SK-N-SH treated with all-trans-retinoic acid at 6 μM for 48 hours (cell line): ENCODE measurements at regions not wholly inside any gene's neighbourhood (a gene's known extent, or its start where the extent isn't known, plus 50 kb on each side); places are given as distances from the start of the nearest gene placed in this dataset.

Experiments used
- ATAC-seq: fragments of 200-7000 bp; cut with Tn5 transposase; 3 replicates; pipeline ENCODE4 v1.9.1; 2020; ENCODE audit warnings: mild to moderate bottlenecking, moderate library complexity
- ARNTL ChIP-seq: fragments of 450-650 bp; formaldehyde crosslinking; IDR thresholded peaks from 2 replicates; pipeline ENCODE4 v1.5.0; 2020; ENCODE audit warnings: low read depth, mild to moderate bottlenecking, moderate library complexity, borderline replicate concordance
- BACH2 ChIP-seq: fragments of 250-450 bp; sonication (Bioruptor Pico); IDR thresholded peaks from 2 replicates; pipeline ENCODE4 v1.9.0; 2021; ENCODE audit warnings: mild to moderate bottlenecking, borderline replicate concordance
- CREB5 ChIP-seq: fragments of 250-450 bp; sonication (Bioruptor Pico); IDR thresholded peaks from 2 replicates; pipeline ENCODE4 v1.5.1; 2020; ENCODE audit warnings: low read depth, mild to moderate bottlenecking, moderate library complexity
- CSDC2 ChIP-seq: fragments of 250-450 bp; sonication (Bioruptor Pico); IDR thresholded peaks from 2 replicates; pipeline ENCODE4 v1.5.0; 2020; ENCODE audit warnings: mild to moderate bottlenecking, moderate library complexity
- CSRNP3 ChIP-seq: fragments of 250-450 bp; sonication (Bioruptor Pico); IDR thresholded peaks from 2 replicates; pipeline ENCODE4 v1.5.1; 2021; ENCODE audit warnings: mild to moderate bottlenecking, moderate library complexity
- GLIS3 ChIP-seq: fragments of 250-450 bp; sonication (Bioruptor Pico); IDR thresholded peaks from 2 replicates; pipeline ENCODE4 v1.5.0; 2020; ENCODE audit warnings: mild to moderate bottlenecking, moderate library complexity
- ISL1 ChIP-seq: fragments of 250-450 bp; sonication (Bioruptor Pico); IDR thresholded peaks from 2 replicates; pipeline ENCODE4 v2.1.2; 2022; ENCODE audit warnings: mild to moderate bottlenecking, moderate library complexity
- OSR1 ChIP-seq: fragments of 250-450 bp; sonication (Bioruptor Pico); IDR thresholded peaks from 2 replicates; pipeline ENCODE4 v1.8.0; 2022; ENCODE audit warnings: moderate library complexity, mild to moderate bottlenecking, inconsistent platforms
- PATZ1 ChIP-seq: fragments of 250-450 bp; sonication (Bioruptor Pico); IDR thresholded peaks from 2 replicates; pipeline ENCODE4 v1.8.0; 2020; ENCODE audit warnings: mild to moderate bottlenecking, moderate library complexity, borderline replicate concordance
- POU6F1 ChIP-seq: fragments of 250-450 bp; sonication (Bioruptor Pico); IDR thresholded peaks from 2 replicates; pipeline ENCODE4 v1.8.0; 2021; ENCODE audit warnings: low read depth, mild to moderate bottlenecking, moderate library complexity, borderline replicate concordance
- PPARA ChIP-seq: fragments of 250-450 bp; sonication (Bioruptor Pico); IDR thresholded peaks from 2 replicates; pipeline ENCODE4 v1.5.0; 2020; ENCODE audit warnings: mild to moderate bottlenecking, borderline replicate concordance
- RARB ChIP-seq: fragments of 250-450 bp; sonication (Bioruptor Pico); IDR thresholded peaks from 2 replicates; pipeline ENCODE4 v1.8.0; 2021; ENCODE audit warnings: mild to moderate bottlenecking, moderate library complexity
- SNAI2 ChIP-seq: fragments of 250-450 bp; sonication (Bioruptor Pico); IDR thresholded peaks from 2 replicates; pipeline ENCODE4 v1.5.0; 2020; ENCODE audit warnings: mild to moderate bottlenecking, moderate library complexity
- TCF4 ChIP-seq: fragments of 250-450 bp; sonication (Bioruptor Pico); IDR thresholded peaks from 2 replicates; pipeline ENCODE4 v1.8.0; 2021; ENCODE audit warnings: mild to moderate bottlenecking, moderate library complexity, borderline replicate concordance
- TOX ChIP-seq: fragments of 250-450 bp; sonication (Bioruptor Pico); IDR thresholded peaks from 2 replicates; pipeline ENCODE4 v1.8.0; 2021; ENCODE audit warnings: mild to moderate bottlenecking, moderate library complexity, borderline replicate concordance
- ZFP3 ChIP-seq: fragments of 250-450 bp; sonication (Bioruptor Pico); IDR thresholded peaks from 2 replicates; pipeline ENCODE4 v1.5.0; 2020; ENCODE audit warnings: mild to moderate bottlenecking, moderate library complexity
- ZFP30 ChIP-seq: fragments of 450-650 bp; formaldehyde crosslinking; IDR thresholded peaks from 2 replicates; pipeline ENCODE4 v1.5.0; 2022; ENCODE audit warnings: mild to moderate bottlenecking, moderate library complexity
- ZNF565 ChIP-seq: fragments of 450-650 bp; formaldehyde crosslinking; conservative IDR thresholded peaks from 2 replicates; pipeline ENCODE4 v1.5.0; 2020; ENCODE audit warnings: low read depth, mild to moderate bottlenecking, moderate library complexity
- ZNF70 ChIP-seq: fragments of 450-650 bp; formaldehyde crosslinking; IDR thresholded peaks from 2 replicates; pipeline ENCODE4 v1.5.0; 2020; ENCODE audit warnings: mild to moderate bottlenecking, moderate library complexity
- ZNF8 ChIP-seq: fragments of 450-650 bp; formaldehyde crosslinking; IDR thresholded peaks from 2 replicates; pipeline ENCODE4 v1.5.0; 2020; ENCODE audit warnings: mild to moderate bottlenecking, moderate library complexity
- TF ChIP-seq, protein P1 (sequence below): fragments of 250-450 bp; sonication (Bioruptor Pico); IDR thresholded peaks from 2 replicates; pipeline ENCODE4 v1.5.0; 2020; ENCODE audit warnings: mild to moderate bottlenecking, moderate library complexity

GRCh38 chr20:40282541-40282940 is 406.5 kb downstream of the MAFB start:
- TF ChIP-seq GLIS3 (CRISPR knock-in tag) (no peak), CREB5 (CRISPR knock-in tag) (no peak), SNAI2 (CRISPR knock-in tag) (no peak), PATZ1 (CRISPR knock-in tag) (no peak), ARNTL (CRISPR knock-in tag) (no peak), RARB (no peak), POU6F1 (CRISPR knock-in tag) (no peak), TCF4 (CRISPR knock-in tag) (no peak), PPARA (CRISPR knock-in tag) (no peak)
- TF ChIP-seq, protein P1, sequence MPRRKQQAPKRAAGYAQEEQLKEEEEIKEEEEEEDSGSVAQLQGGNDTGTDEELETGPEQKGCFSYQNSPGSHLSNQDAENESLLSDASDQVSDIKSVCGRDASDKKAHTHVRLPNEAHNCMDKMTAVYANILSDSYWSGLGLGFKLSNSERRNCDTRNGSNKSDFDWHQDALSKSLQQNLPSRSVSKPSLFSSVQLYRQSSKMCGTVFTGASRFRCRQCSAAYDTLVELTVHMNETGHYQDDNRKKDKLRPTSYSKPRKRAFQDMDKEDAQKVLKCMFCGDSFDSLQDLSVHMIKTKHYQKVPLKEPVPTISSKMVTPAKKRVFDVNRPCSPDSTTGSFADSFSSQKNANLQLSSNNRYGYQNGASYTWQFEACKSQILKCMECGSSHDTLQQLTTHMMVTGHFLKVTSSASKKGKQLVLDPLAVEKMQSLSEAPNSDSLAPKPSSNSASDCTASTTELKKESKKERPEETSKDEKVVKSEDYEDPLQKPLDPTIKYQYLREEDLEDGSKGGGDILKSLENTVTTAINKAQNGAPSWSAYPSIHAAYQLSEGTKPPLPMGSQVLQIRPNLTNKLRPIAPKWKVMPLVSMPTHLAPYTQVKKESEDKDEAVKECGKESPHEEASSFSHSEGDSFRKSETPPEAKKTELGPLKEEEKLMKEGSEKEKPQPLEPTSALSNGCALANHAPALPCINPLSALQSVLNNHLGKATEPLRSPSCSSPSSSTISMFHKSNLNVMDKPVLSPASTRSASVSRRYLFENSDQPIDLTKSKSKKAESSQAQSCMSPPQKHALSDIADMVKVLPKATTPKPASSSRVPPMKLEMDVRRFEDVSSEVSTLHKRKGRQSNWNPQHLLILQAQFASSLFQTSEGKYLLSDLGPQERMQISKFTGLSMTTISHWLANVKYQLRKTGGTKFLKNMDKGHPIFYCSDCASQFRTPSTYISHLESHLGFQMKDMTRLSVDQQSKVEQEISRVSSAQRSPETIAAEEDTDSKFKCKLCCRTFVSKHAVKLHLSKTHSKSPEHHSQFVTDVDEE (CRISPR knock-in tag): no peak
- TF ChIP-seq, all 23 proteins: peak for 0
- no peak for ATAC-seq

- ATAC-seq: no peak
- TF ChIP-seq POU6F1 (CRISPR knock-in tag) (no peak), ARNTL (CRISPR knock-in tag) (no peak), OSR1 (no peak), CSRNP3 (CRISPR knock-in tag) (no peak), GLIS3 (CRISPR knock-in tag) (no peak), ZNF8 (CRISPR knock-in tag) (no peak), ISL1 (no peak), ZFP3 (CRISPR knock-in tag) (no peak), ZNF565 (no peak), TOX (CRISPR knock-in tag) (no peak), CSDC2 (no peak), CREB5 (CRISPR knock-in tag) (no peak), ZNF70 (CRISPR knock-in tag) (no peak), RARB (no peak), PPARA (CRISPR knock-in tag) (no peak), BACH2 (no peak), ZFP30 (CRISPR knock-in tag) (no peak)
- TF ChIP-seq, protein P1 (CRISPR knock-in tag): no peak
Observed at GRCh38 chr20:40280616-40281015, 408.4 kb downstream of the MAFB start.
